Sciatic nerve (tissue), 2 donors: ENCODE measurements at regions not wholly inside any gene's neighbourhood (a gene's known extent, or its start where the extent isn't known, plus 50 kb on each side); places are given as distances from the start of the nearest gene placed in this dataset.

Experiments used
- ATAC-seq: fragments of 200-7000 bp; cut with Tn5 transposase; one replicate; pipeline ENCODE4 v1.9.1; 2020; ENCODE audit warnings: mild to moderate bottlenecking, moderate library complexity
- DNase-seq: peaks from one replicate; pipeline ENCODE4 v3.0.0-alpha.2; 2020; ENCODE audit warnings: low spot score
- intact Hi-C: fragments of 100-400 bp; cut with DNase I; formaldehyde crosslinking; loops from one replicate; pipeline ENCODE4 v1.14.2; 2022
- donor health status: DM: no; HTN: no; CAD: no.
- donor health status: DM: no; HTN: no; CAD: no.

GRCh38 chr1:67555461-67556296 is 125.5 kb upstream of the SERBP1 start:
- DNase-seq (no peak), ATAC-seq (no peak)
- intact Hi-C loops: no loop called here

- no peak for ATAC-seq
- no peak for DNase-seq
- intact Hi-C loops: no loop called here
These were observed 126.2 kb upstream of the SERBP1 start for GRCh38 chr1:67556297-67556900.

DNA sequence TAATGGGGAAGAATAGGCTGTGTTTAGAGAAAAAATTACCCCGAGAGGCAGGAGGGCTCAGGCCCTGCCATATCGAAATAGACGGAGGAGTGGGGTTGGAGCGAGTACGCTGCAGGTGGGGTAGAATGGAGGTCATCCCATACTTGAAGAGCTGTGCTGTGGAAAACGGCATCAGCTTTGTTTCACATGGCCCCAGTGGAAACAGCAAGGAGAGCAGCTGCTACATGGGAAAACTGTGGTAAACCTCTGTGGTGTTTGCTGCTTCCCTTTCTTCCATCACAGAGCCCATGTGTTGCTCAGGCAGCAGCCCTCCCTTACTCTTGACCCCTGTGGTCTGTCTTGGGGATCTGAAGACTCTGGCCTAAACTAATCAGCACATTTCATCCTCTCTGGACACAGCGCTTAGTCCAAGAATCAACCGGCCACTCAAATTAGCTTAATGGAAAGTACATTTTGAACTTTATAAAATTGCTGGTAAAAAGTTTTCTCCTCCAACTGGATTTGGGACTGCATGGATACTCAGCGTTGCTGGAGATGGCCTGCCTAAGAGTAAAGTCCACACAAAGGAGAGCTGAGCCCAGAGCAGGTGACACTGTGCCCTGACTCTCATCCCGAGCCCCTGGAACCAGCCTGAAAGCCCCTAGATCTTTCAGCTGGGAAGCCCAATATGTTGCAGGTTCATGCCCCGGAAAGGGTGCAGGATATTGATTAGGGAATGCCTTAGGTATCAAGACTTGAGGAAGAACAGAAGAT is 127.1 kb upstream of the GADD45A start:
- ATAC-seq: peak; percentile 34
- no peak for DNase-seq
- intact Hi-C loops: no loop called here

- ATAC-seq: peak; percentile 71
- DNase-seq: no peak
- intact Hi-C loops: no loop called here
These were observed 126.4 kb upstream of the GADD45A start for GRCh38 chr1:67558449-67559193.

DNA sequence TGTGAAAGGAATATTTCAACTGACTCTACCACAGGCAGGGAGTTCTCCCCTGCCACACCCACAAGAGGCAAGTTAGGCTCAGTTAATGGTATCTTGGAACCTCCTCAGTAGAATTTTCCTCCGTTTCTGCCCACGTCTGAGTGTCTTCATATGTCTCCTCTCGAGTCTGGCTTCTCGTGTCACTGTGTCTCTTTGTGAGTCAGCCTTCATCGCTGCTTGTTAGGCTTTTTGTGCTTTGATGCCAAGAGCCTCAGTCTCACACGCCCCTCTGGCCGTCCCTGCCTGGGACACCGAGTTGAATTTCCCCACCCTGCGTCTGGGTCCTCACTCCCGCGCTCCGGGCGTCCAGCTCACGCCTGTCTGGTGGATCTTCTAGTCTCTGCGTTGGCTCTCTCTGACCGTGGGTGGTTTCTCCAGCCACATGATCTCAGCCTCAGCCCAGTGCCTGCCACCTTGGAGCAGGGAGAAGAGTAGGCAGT is 125.7 kb upstream of the GADD45A start:
- intact Hi-C loops: no loop called here
- ATAC-seq (peak; percentile 82), DNase-seq (peak; percentile 73)

DNA sequence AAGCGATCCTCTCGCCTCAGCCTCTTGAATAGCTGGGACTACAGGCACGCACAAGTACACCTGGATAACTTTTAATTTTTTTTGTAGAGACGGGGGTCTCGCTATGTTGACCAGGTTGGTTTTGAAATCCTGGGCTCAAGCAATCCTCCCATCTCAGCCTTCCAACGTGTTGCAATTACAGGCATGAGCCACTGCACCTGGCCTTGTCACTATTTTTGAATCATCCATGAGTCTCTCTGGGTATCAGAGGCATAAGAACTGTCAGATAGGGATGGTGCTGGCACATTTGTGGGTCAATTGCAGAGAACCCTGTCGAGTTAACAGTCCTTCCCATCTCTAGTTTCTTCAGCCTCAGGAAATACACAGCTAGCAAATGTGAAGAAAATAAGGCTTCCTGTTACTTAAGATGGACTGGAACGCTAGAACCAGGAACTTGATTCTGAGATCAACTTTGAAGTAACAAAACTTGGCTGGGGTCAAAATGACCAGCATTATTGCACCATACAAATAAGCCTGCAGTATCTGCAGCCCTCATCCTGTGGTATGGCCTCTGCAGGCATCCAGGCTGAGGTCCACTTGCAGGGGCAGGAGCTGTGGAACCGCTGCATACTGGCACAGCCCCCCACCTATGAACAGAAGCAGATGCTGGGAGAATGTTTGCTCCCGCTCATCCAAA is 124.3 kb upstream of the GADD45A start:
- DNase-seq: no peak
- intact Hi-C loops: no loop called here

GRCh38 chr1:67561704-67562113 is 123.3 kb upstream of the GADD45A start:
- intact Hi-C loops: no loop called here
- peak; percentile 89 for DNase-seq
- peak; percentile 17 for ATAC-seq

More for the DNA sequence above, 124.3 kb upstream of the GADD45A start:
- ATAC-seq: no peak

GRCh38 chr1:67563684-67564083 is 121.3 kb upstream of the GADD45A start:
- DNase-seq (no peak), ATAC-seq (no peak)
- intact Hi-C loops: no loop called here

- ATAC-seq (peak; percentile 82), DNase-seq (peak; percentile 72)
- intact Hi-C loops: no loop called here
These were observed 120.8 kb upstream of the GADD45A start for GRCh38 chr1:67564193-67564592.

GRCh38 chr1:67566803-67567377 is 118.1 kb upstream of the GADD45A start:
- intact Hi-C loops: no loop called here

GRCh38 chr1:67570486-67571143 is 114.4 kb upstream of the GADD45A start:
- ATAC-seq (peak; percentile 47), DNase-seq (no peak)
- intact Hi-C loops: no loop called here

More at GRCh38 chr1:67566803-67567377, 118.1 kb upstream of the GADD45A start:
- DNase-seq (no peak), ATAC-seq (no peak)

DNA sequence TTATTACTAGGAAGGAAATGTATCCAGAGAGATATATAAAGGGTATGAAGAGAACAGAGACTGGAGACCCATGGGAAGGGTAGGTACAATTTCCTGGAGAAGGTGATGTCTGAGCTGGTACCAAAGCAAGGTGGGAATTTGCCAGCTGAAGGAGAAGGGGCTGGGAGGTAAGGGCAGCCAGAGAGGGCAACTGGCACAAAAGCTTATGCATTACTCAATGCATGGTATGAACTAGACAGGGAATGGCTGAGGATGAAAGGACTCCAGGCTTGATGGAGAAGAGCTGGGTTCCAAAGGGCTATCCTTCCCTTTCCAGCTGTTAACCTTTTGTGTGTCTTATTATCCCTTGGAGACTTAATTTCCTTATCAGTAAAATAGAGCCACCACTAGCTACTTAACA is 113.6 kb upstream of the GADD45A start:
- no peak for ATAC-seq
- intact Hi-C loops: no loop called here
- no peak for DNase-seq

GRCh38 chr1:67571901-67572593 is 113.0 kb upstream of the GADD45A start:
- intact Hi-C loops: no loop called here
- DNase-seq (no peak), ATAC-seq (no peak)

GRCh38 chr1:67572594-67573221 is 112.3 kb upstream of the GADD45A start:
- DNase-seq: no peak
- intact Hi-C loops: no loop called here
- no peak for ATAC-seq

- DNase-seq: no peak
- intact Hi-C loops: no loop called here
- no peak for ATAC-seq
These were observed 111.6 kb upstream of the GADD45A start for GRCh38 chr1:67573311-67573872.

DNA sequence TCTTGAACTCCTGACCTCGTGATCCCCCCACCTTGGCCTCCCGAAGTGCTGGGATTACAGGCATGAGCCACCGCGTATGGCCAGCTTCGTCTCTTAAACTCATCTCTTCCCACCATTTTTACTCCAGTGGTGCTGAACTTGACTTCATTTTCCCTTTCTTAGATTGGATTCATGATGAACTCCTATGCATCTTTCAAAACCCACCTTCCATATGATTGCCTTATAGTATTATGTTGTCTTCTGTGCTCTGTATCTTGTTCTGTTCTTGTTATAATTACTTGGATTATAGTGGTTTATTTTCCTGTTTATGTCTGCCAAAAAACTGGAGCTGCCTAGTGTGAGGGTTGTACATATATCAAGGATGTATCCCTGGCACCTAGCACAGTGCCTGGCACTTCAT is 110.8 kb upstream of the GADD45A start:
- DNase-seq: no peak
- no peak for ATAC-seq
- intact Hi-C loops: no loop called here
